Activated CD4-positive, alpha-beta T cell treated with anti-CD3 and anti-CD28 coated beads, Interleukin-2, amount 50 U/mL, for 1 hour (primary cell): ENCODE measurements at regions not wholly inside any gene's neighbourhood (a gene's known extent, or its start where the extent isn't known, plus 50 kb on each side); places are given as distances from the start of the nearest gene placed in this dataset.
"Not testable (repeated sequence)": the region's sequence is repeated elsewhere in the genome, so short reads cannot be mapped to it uniquely, and the experiment has no call there.

Source experiments
- DNase-seq: peaks from one replicate; pipeline ENCODE4 v3.0.0-alpha.2; 2020

GRCh38 chr9:28127101-28127500 is 553.8 kb upstream of the C9orf72 start:
- no peak for DNase-seq

- no peak for DNase-seq
Measured at GRCh38 chr9:28134446-28134976, 561.2 kb upstream of the C9orf72 start.

- DNase-seq: no peak
Measured at GRCh38 chr9:28135549-28135948, 562.3 kb upstream of the C9orf72 start.

- DNase-seq: no peak
Measured at GRCh38 chr9:28136113-28136512, 562.8 kb upstream of the C9orf72 start.

GRCh38 chr9:28147430-28147829 is 574.1 kb upstream of the C9orf72 start:
- DNase-seq: not testable (repeated sequence)

- DNase-seq: not testable (repeated sequence)
Measured at GRCh38 chr9:28147923-28148597, 574.8 kb upstream of the C9orf72 start.

GRCh38 chr9:28149361-28150050 is 576.2 kb upstream of the C9orf72 start:
- not testable (repeated sequence) for DNase-seq

GRCh38 chr9:28155067-28155466 is 581.8 kb upstream of the C9orf72 start:
- no peak for DNase-seq

GRCh38 chr9:28155671-28156070 is 582.4 kb upstream of the C9orf72 start:
- DNase-seq: no peak

- DNase-seq: no peak
Measured at GRCh38 chr9:28158451-28158850, 585.2 kb upstream of the C9orf72 start.

- DNase-seq: no peak
Measured at GRCh38 chr9:28163619-28164018, 590.3 kb upstream of the C9orf72 start.

GRCh38 chr9:28166179-28166578 is 592.9 kb upstream of the C9orf72 start:
- DNase-seq: no peak

- no peak for DNase-seq
Measured at GRCh38 chr9:28177142-28177541, 603.9 kb upstream of the C9orf72 start.

- no peak for DNase-seq
Measured at GRCh38 chr9:28177925-28178324, 604.6 kb upstream of the C9orf72 start.

- no peak for DNase-seq
Measured at GRCh38 chr9:28179893-28180292, 606.6 kb upstream of the C9orf72 start.

GRCh38 chr9:28190981-28191380 is 617.7 kb upstream of the C9orf72 start:
- no peak for DNase-seq

GRCh38 chr9:28197653-28198052 is 624.4 kb upstream of the C9orf72 start:
- DNase-seq: no peak

GRCh38 chr9:28203036-28203435 is 629.8 kb upstream of the C9orf72 start:
- no peak for DNase-seq

GRCh38 chr9:28206280-28206679 is 633.0 kb upstream of the C9orf72 start:
- DNase-seq: no peak

GRCh38 chr9:28207657-28208056 is 634.4 kb upstream of the C9orf72 start:
- DNase-seq: no peak

GRCh38 chr9:28209130-28209529 is 635.8 kb upstream of the C9orf72 start:
- DNase-seq: no peak

GRCh38 chr9:28212979-28213378 is 639.7 kb upstream of the C9orf72 start:
- no peak for DNase-seq

- DNase-seq: no peak
Measured at GRCh38 chr9:28215536-28216299, 642.4 kb upstream of the C9orf72 start.

- DNase-seq: no peak
Measured at GRCh38 chr9:28232686-28233085, 659.4 kb upstream of the C9orf72 start.
